Epidermal melanocyte (primary cell): ENCODE measurements at regions not wholly inside any gene's neighbourhood (a gene's known extent, or its start where the extent isn't known, plus 50 kb on each side); places are given as distances from the start of the nearest gene placed in this dataset.
"Not testable (repeated sequence)": the region's sequence is repeated elsewhere in the genome, so short reads cannot be mapped to it uniquely, and the experiment has no call there.

Experiments used
- DNase-seq: peaks from one replicate; pipeline ENCODE4 v3.0.0; 2011; ENCODE audit warnings: low spot score; ENCODE audit not compliant: insufficient read length

DNA sequence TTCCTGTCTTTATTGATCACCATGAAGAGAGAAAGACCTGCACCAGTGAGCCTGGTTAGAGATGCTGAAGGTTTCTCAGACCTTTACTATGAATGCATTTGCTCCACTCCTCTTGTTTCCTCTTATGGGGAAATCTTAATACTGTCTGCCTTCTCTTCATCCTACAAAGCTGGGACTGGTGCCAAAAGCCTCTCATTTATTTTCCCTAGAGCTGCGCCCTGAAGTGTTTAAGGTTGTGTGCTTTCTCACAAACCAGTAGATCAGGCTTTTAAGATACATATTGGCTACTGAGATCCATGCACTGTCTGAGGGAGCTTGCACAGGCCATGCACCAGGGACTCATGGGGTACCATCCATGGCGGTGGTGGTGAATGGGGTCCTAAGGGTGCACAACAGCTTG, 286.1 kb upstream of the PMFBP1 start:
- no peak for DNase-seq

DNA sequence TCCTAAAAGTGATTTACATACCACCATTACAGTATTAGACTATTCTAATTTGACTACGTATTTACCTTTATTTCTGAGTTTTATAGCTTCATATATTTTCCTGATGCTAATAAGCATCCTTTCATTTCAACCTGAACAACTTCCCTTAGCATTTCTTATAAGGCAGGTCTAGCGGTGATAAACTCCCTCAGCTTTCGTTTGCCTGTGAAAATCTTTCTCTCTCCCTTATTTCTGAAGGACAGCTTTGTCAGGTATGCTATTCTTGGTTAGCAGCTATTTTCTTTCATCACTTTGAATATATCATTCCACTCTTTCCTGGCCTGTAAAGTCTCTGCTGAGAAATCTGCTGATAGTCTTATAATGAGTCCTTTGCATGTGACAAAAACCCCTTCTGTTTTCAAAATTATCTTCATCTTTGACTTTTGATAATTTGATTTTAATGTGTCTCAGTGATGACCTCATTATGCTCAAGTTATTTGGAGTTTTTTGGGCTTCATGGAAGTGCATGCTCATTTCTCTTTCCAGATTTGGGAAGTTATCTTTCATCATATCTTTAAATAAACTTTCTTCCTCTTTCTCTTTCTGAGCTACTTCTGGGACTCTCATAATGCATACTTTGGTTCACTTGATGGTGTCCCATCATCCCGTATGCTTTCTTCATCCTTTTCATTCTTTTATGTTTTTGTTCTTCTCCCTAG, 285.4 kb upstream of the PMFBP1 start:
- no peak for DNase-seq

DNA sequence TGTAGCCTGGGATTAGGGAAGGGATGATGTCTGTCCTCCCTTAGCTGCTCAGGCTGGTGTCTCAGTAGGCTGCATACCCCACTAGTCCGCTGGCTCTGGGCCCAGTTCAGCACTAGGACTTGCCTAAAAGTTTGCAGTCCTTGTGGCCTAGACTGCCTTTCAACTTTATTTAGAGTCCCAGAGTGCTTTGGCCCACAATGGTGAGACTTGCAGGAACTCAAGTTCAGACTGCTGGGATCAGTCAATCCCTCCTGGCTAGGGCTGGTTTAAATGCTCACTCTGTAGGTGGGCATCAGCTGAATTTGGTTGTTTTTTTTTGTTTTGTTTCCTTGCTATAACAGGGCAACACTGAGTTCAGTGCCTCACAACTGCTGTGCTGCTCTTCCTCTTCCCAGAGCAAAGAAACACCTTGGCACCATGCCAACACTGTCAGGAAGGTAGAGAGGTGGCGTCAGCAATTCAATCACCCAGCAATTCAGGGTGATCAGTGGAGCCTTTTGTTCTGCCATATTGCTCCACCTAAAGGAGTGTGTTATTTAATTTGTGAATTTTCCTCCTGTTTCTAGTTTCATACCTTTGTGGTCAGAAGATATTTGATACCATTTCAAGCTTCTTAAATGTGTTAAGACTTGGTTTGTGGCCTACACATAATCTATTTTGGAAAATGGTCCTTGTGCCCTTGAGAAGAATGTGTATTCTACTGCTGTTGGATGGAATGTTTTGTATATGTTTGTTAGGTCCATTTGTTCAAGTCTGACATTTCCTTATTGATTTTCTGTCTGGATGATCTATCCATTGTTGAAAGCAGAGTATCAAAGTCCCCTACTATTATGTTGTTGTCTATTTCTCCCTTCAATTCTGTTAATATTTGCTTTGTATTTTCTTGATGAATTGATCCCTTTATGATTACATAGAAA, 284.0 kb upstream of the PMFBP1 start:
- no peak for DNase-seq

DNA sequence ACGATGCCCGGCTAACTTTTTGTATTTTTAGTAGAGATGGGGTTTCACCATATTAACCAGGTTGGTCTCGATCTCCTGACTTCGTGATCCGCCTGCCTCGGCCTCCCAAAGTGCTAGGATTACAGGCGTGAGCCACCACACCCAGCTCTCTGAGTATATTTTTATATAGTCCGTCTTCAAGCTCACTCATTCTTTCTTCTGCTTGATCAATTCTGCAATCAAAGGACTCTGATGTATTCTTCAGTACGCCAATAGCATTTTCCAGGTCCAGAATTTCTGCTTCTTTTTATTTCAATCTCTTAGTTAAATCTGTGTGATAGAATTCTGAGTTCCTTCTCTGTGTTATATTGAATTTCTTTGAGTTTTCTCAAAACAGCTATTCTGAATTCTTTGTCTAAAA, 281.9 kb upstream of the PMFBP1 start:
- DNase-seq: not testable (repeated sequence)

DNA sequence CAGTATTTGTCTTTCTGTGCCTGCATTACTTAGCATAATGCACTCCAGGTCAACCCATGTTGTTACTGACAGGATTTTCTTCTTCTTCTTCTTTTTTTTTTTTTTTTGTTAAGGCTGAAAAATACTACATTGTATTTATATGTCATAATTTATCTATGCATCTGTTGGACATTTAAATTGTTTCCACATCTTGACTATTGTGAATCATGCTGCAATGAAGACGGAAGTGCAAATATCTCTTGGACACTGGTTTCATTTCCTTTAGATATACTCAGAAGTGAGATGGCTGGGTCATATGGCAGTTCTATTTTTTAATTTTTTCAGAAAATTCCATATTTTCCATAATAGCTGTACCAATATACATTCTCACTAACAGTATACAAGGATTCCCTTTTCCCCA, 272.7 kb upstream of the PMFBP1 start:
- DNase-seq: no peak

DNA sequence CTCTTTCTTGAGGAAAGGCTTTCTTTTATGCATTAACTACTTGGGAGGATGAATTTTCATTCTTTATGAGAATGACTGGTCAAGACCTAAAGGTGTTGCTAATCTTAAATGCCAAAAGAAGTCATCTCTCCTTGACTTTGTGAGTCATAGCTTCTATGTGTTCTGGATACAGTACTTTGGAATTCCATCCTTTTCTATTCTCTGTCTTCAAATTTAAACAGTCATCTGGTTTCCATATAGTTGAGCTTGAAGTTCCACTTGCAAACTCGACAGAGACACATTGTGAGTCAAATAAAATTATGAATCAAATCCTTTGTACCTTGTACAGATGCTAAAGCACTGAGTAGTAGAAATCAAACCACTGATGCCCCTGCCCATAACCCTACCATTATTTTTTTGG, 271.9 kb upstream of the PMFBP1 start:
- no peak for DNase-seq

DNA sequence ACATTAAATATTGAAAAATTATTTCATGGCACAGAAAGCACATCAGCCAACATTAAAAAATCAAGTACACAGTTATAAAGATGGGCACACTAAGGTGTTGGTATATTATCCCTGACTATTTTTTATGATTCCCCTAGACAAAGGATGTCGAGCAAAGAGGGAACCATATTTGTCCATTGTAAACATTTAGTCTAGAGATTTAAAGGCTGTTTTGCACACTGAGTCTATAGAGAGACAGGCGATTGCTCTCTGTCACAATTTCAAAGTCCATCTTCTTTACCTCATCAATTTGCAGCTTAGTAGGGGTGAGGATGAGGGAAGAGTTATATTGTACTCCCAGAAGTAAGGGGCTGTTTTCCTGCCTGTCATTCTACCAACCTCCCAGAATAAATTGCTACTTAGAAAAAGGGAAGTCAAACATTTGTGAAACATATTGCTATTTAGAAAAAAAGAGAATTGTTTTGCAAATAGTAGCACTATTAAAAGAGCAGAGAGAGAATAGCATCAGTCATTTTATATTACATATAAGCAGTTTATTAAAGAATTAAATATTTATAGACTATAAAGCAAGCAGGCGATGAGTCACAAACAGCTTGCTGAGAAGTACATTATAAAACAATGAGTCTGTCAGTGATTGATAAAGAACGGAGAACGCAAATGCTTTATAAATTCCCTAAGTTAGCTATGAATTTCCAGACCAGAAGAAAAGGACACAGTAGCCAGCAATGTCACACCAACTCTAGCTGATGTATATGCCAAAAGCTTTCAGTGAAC, 270.6 kb upstream of the PMFBP1 start:
- no peak for DNase-seq

DNA sequence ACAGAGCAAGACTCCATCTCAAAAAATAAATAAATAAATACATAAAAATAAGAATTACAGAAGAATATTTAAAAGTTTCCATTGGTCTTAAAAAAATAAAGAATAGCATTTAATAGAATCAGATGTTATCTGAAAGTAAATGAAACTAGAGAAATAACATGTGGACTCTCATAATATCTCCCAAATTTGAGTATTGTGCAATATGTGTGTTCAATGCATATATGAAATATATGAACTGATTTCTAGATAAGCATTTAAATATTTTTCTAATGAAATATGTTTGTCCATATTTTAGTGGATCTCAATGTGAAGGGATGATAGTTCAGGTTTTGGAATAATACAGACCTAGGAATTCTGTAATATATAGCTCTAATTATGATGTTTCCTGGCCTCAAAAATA, 265.9 kb upstream of the PMFBP1 start:
- DNase-seq: no peak

DNA sequence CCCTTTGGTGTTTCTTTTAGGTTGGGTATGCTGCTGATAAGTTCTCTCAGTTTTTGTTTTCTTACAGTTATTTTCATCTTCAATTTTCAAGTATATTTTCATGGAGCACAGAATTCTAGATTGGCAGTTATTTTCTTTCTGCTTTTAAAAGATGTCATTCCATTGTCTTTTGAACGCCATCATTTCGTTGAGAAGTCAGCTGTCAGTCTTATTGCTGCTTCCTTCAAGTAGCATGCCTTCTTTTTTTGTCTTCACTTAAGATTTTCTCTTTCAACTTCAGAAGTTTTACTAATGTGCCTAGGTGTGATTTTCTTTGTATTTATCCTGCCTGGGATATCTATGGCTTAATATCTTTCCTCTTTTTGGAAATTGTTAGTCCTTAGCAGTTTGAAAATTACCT, 262.2 kb upstream of the PMFBP1 start:
- DNase-seq: no peak

DNA sequence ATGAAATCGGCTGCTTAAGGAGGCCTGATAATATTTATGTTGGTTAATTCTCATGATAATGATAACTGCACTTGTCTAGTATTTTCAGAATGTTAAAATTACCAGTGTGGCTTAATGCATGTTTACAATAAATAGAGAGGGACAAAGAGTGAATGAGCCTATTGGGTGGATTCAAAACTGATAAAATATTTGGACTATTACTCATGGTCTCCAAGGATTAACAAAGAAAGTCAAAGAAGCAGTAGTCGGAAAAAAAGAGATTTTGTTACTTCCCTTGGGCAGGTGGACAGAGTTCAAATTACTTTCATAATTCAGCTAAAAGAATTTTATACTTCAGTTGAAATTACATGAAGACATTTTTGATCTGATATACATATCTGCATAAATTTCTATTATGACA, 258.2 kb upstream of the PMFBP1 start:
- DNase-seq: no peak

DNA sequence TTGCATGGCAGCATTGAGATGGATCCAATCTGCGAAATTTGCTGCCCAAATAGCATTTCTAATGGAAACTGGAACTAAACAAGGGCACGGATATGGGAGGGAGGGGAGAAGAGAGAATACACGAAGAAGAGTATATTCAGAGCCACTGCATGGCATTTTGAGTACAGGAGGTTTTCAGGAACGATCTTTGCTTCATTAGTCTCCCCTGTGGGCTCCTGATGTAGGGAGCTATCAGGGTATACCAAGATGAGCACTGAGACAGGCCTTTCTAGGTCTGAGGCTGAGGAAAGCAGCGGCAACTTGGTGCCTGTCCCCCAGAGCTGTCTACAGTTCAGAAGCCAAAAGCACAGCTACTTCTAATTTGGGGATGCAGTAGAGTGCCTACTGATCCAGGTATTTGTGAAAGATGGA, 257.7 kb upstream of the PMFBP1 start:
- DNase-seq: no peak

DNA sequence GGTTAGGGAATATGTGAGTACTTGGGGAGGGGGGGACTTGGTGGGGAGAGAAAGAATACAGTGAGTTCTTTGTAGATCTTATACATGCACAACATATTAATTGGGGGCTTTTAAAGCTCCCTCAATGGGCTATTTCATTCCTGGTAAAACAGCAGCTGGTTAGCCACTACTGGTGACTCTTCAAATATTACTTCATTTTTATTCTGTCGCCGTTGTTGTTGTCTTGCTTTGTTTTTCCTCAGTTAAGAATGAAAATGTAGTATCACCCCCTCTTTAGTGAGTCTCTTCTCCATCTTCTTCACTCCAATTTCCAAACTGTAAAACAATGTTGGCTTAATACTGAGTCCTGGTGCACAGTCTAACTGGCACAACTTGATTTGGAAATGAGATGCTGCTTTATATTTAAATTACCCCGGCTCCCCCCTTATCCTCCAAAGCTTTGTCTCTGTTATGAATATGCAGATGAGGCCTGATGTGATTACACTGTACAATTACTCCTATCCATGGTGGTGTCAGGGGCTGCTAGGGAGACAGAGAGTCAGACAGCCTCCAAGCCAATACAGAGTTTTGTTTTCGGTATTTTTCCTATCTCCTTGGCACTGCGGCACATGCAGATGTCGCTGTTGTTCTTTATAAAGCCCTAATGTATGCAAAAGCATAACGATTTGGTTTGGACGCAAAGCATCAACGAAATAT, 256.9 kb upstream of the PMFBP1 start:
- DNase-seq: no peak

DNA sequence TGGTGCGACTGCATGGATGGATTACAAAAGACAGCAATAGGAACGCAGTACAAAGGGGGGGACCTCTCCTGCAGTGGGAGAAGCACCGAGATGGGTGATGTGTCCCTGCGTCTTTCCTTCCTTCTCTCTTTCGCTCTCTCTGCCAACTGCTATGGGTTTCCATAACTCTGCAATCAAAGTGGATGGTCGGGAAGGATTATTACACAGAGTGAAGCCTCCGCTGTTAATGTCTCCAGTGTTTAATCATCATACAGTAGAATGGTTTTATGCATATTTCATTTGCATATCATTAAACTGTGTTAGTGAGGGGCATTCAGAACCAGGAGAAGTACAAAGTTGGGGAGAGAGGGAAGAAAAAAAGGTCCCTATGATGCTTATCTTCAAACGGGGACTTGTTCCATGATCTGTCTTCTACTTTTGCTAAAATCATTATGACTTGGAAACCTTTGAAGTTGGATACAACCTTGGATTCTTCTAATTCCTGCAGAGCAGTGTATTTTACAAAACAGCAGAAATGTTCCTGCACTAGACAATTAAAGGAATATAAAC, 255.9 kb upstream of the PMFBP1 start:
- no peak for DNase-seq

DNA sequence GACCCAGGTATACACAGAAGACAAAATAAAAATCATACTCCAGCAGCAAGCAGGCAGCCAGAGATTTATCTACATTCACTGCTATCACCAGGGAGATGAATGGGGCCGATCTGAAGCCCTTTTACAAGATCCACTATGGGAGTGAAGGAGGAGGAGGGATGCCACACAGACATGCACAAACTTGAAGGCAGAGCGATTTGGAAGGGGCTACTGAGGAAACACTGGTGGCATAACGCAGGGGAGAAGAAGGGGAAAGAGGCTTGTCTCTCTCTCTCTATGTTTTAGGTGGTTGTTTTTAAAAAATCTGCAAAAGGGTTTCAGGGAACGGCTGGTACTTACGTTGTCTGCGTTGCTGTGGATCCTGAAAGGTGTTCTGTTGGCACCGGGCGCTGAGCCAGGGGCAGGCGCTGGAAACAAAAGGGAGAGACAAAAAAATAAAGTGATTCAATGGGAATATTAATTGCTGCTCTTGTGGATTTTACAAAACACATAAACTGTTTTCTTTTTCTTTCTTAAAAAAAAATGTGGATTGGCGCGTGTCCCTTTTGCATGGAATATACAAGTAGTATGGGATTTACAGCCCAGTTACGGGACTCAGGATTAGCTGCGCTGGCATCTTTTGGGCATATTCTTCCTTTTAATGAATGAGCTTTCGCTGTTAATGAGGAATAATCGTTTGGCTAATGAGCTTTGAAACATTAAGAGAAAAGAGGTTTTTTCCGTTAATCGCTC, 255.3 kb upstream of the PMFBP1 start:
- DNase-seq: no peak

DNA sequence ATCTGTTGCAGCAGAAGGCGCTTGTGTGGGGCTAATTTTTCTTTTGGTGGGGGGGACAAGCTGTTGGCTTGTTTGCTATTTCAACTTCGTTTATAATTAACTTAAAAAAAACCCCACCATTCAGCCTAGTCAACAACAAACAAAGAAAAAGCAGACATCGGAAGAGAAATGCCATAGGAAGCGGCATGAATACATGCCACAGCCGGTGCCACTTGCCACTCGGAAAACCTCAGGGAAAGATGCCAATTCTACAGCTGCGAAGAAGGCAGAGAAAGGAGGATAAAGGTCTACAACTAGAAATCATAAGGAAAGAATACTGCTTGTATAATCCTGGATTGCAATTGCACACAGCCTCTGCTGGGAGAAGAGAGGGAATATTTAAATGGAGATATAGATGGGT, 254.4 kb upstream of the PMFBP1 start:
- DNase-seq: no peak

DNA sequence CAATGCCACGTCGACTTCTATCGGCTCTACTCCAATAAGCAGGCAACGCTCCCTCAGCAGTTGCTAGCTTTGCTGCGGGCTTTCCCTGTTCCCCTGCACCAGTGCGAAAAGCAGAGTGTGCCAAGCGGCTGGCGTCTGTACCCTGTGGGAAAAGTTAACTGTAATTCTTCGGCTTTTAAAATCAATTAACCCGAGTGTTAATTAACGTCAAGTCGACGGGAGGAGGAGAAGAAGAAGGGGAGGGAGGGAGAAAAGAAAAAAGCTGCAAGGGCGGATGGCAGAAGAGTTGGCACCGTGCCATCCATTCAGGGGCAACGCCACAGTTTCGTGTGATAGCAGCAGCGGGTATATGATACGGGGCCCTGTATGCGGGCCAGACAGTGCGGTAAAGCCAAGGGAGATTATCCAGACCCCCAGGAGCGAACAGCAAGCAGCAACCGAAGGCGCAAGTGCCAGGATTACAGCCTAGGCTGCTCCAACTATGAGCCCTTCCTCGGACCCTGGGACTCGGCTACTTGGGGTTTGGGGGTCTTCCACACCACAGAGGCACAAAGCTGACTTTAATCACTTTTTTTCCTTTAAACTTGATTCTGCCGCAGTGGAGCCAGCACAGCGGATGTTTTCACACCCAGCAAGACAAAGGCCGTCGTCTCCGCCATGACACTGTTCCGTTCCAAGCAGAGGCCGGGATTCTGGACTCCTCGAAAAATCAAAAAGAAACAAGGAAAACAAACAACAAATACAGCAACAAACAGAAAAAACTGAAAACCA, 253.8 kb upstream of the PMFBP1 start:
- DNase-seq: no peak

DNA sequence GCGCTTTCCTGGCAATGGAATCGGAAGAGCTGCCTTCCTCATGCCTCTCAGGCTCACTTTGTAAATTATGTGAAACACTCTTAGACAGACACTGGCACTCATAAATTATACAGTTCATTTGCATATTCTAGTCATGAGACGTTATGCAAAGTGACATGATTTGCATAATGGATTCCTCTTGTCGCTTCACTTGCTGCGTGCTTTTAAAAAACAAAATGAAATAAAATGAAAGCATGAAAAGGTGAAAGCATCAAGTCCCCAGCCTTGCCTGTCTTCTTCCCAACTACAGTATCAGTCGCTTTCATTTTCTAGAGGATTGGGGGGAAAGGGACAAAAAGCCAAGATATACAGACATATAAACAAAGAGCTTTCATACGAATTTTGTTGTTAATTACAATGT, 252.8 kb upstream of the PMFBP1 start:
- DNase-seq: no peak

DNA sequence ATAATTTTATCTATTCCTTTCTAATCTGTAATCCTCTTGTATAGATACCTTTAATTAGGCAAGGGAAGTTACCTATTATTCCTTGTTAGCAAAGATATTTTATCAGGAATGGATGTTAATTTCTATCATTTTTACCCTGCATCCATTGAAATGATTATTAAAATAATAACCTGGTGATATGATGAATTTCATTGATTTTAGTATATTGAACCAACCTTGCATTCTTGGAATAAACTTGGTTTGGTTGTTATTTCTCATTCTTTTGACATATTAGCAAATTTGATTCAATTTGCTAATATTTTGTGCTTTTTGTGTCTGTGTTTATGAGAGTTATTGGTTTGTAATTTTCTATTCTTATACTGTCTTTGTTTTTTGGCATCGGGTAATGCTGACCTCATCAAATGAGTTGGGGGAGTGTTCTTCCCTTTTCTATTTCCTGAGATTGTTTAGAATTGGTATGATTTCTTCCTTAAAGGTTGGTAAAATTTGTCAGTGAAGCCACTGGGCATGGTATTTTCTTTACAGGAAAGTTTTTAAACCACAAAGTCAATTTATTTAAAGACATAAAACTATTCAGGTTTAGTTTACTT, 250.4 kb upstream of the PMFBP1 start:
- DNase-seq: no peak

DNA sequence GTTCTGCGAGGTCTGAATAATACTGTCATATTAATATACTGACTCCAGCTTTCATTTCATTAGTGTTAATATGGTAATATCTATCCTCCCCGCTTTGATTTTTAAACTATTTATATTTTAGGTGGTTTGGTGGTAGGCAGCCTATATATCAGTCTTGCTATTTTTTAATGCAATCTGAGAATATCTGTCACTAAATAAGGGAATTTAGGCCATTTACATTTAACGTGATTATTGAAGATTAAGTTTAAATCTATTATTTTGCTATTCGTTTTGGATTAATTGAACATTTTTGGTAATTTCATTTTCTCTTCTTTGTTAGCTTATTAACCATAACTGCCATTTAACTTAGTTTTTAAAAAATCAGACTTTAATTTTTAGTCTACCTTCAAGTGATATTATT, 247.7 kb upstream of the PMFBP1 start:
- DNase-seq: no peak
